ENCODE measurements at regions not wholly inside any gene's neighbourhood (a gene's known extent, or its start where the extent isn't known, plus 50 kb on each side); places are given as distances from the start of the nearest gene placed in this dataset.

DNA sequence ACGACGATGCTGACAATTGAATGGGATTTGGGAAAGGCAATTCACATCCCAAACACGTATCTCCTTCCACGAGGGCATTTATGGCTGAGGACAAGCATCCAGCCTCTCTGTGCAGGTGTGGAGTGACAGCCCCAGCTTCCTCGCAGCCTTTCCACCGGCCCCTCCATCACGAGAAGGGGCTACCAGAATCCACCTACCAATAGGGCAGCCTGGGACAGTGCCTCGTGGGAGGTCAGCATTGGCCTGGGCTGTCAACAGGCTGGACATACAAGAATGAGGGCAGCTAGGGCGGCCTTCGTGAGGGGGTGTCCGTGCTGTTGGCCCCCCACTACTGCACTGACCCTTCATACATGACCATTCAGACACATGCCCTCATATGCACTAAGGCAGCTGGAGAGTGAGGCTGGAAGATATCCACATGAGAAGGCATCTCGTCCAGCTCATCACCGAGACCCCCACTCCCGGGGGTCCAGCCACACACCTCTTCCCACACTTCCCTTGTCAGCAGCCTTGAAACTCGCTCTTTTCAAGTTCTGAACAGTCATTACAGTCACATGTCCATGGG lies 81.0 kb upstream of the ADRA2C start:
- no peak for DNase-seq (ENCODE audit: low spot score)

DNA sequence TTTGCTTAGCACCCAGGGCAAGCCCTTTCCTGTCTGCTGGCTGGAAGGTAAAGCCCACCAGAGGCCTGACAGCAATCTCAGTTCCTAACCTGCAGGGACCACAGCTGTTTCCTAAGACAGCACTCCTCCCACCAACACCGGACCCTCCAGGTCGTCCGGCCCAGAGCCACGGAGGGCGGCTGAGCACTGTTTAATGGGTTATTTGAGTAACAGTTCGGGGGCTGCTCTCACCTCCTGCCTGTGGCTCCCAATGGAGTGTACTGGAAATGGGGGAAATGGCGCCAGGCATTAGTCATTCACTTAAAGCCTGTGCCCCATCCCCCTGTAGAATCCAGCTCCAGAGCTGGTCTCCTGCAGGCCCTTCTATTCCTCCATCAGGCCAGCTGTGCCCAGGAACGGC lies 81.6 kb upstream of the ADRA2C start:
- DNase-seq (ENCODE audit: low spot score) = no peak

DNA sequence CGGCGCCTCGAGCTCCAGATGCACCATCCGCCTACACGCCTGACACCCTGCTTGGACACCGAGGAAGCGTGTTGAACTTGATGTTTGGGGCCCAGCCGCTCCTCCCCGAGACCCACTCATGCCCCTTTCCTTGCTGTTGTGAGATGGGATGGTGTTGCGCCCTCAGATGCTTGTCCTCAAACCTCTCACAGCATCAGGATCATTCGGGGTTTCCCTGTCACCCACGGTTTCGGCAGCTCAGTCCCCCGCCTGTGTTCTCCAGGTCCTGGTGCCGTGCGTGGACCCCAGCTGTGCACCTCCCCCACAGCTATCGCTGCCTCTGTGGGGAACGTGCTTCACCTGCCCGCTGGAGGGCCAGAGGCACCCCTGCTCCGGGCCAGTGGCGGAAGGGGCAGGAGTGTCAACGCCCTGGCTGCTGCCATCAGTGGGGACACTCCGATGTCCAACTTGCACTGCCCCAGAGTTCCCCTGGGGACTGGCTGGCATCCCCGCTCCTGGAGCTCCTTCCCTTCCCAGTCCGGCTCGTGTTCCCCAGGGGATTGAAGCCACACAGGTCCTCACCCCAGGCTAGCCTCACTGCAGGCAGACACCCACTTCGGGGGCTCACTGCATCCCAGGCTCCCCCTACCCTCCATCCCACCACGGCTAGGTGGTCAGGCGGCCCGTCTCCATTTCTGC lies 82.3 kb upstream of the ADRA2C start:
- no peak for DNase-seq (ENCODE audit: low spot score)

DNA sequence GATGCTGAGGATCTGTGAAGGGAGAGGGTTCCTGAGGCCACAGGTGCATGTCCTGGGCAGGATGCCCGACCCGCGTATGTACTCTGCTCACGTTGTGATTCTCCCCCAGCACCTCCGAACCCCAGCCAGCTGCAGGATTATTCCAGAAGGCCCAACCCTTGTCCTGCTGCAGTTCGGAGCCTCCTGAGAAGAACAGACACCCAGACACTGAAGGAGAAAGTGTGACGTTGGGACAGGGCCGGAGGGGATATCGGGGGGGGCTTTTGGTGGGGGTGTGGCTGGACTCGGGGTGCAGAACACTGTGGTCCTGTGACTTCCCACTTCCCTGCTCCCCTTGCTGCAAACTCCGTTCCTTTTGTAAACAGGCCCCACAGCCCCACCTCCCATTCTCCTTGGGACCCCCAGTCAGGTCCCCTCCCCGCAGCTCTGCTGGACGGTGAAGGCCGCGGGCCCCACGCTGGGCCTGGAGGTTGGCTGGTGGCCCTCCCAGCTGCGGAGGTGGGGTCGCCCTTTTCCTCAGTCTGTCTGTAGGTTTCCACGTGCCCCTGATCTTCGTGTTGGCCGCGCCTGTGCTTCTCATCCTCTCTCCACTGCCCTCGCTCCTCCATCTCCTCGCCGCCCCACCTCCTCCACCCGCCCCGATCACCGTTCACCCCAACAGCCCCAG lies 83.0 kb upstream of the ADRA2C start:
- DNase-seq (ENCODE audit: low spot score) = no peak

DNA sequence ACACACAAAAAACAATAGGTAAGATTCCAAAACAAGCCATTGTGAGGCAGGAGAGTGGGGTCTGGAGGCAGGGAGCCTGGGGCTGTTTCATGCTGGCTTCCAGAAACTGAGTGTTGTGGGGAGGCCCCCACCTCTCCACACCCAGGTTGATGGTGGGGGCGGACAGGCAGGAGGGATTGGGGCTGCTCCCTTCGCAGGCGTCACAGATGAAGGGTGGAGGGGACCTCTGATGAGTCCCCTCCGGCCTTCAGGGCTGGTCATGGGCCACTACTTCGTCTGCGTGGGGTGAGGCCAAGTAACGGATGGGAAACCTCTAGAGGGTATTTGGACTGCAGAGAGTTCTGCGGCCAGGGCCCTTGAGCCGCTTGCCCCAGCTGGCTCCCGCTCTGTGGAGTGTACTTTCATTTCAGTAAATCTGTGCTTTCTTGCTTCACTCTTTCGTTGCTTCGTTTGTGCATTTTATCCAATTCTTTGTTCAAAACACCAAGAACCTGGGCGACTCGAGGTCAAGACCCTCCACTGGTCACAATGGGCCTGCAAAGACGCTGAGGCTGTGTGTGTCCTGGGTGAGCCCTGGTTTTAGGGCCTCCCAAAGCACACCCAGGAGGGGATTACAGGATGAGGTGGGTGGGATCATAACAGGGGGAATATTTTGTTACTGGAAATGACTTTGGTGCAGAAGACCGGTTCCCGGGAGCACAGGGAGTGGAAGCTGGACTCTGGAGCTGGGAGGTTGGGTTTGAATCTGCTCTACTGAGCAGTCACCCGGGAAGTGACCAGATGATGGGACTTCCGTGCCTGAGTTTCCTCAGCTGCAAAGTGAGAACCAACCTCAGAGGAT lies 83.7 kb upstream of the ADRA2C start:
- no peak for DNase-seq (ENCODE audit: low spot score)

DNA sequence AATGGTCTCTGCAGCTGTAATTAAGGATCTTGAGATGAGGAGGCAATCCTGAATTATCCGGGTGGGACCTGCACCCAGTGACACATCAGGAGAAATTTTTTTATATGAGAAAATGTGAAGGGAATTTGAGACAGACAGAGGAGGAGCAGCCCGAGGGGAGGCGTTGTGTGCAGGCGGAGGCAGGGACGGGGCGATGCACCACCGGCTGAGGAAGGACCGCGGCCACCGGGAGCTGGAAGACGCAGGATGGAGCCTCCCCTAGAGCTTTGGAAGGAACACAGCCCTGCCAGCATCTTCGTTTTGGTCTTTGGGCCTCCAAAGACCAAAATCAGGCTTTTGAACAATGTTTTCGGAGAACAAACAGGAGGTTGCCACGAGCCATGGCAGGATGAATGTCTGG lies 85.0 kb upstream of the ADRA2C start:
- no peak for DNase-seq (ENCODE audit: low spot score)

DNA sequence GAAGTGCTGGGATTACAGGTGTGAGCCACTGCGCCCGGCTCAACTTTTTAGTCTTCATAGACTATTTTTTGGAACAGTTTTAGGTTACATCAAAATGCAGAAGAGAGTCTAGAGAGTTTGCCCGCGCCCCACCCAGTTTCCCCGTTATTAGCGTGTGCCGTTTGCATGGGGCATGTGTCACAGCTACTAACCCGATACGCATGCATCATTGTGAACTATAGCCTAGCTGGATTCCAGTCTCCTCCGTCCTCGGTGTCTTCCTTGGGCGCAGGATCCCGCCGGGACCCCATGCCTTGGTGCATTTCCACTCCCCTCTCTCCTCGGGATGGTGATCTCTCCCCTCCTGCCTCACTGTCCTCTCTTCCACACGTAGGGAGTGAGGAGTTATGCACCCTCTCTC lies 85.5 kb upstream of the ADRA2C start:
- DNase-seq (ENCODE audit: low spot score) = no peak

DNA sequence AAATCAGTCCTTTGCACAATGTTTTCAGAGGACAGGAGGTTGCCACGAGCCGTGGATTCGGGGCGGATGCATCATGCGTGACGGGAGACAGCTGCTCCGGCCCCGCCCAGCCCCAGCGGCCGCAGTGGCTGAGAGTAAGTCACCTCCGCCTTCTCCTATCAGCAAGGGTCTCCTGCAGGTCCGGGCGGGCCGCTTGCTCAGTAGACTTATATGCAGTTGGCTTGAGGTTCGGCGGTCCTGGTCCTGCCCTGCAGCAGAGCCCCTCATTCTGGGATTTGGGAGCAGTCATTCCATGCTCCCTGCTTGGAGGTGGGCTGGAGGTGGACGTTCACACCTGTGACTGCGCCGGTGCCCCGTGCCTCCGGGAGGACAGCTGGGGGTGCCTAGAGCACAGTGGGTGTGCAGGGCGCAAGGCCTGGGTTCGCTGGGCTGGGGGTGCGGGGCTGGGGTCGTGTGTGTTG lies 86.3 kb upstream of the ADRA2C start:
- no peak for DNase-seq (ENCODE audit: low spot score)

DNA sequence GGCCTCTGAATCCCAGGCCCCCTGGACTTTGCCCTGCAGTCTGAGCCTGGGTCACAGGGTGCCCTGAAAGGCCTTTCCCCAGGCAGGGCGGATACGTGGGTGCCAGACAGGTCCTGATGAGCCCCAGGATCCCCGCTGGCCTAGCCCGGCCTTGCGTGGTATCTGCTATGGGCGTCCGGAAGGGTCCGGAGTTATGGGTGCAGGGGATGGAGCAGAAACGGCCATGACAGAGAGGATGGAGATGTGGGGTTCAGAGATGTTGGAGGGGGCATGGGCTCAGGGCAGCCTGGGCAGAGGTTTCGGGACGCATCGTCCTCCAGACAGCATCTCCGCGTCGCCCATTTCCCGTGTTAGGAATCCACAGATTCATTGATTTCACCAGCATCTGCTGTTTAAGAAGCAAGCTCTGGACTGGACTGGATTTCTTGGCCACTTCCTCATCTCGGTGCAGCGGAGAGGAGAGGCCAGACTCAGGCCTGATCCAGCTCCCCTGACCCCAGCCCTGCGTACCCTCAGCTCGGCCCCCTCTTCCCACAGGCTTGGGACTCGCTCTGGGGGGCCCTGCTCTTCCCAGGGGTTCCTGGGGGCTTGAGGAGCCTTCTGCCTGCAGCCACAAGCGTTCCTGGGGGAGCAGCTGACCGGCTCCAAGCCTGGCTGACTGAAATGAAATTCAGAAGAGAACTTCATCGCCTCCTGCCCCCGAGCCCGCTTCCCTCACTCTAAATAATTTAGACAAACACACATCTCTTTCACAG lies 86.9 kb upstream of the ADRA2C start:
- no peak for DNase-seq (ENCODE audit: low spot score)

DNA sequence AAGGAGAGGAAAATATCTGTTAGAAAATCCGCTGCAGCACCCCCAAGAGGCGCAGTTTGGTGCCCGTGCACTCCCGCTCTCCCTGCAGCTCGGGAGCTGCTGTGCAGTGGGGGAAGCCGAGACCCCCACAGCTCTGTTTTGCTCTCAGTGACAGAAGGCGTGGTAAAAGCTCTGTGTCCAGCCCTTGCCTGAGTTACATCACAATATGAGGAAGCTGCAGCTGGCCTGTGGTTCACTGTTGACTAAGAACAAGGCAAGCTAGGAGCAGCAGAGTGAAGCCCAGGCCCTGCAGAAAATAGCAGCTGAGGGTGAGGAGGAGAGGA lies 88.5 kb upstream of the ADRA2C start:
- no peak for DNase-seq (ENCODE audit: low spot score)

DNA sequence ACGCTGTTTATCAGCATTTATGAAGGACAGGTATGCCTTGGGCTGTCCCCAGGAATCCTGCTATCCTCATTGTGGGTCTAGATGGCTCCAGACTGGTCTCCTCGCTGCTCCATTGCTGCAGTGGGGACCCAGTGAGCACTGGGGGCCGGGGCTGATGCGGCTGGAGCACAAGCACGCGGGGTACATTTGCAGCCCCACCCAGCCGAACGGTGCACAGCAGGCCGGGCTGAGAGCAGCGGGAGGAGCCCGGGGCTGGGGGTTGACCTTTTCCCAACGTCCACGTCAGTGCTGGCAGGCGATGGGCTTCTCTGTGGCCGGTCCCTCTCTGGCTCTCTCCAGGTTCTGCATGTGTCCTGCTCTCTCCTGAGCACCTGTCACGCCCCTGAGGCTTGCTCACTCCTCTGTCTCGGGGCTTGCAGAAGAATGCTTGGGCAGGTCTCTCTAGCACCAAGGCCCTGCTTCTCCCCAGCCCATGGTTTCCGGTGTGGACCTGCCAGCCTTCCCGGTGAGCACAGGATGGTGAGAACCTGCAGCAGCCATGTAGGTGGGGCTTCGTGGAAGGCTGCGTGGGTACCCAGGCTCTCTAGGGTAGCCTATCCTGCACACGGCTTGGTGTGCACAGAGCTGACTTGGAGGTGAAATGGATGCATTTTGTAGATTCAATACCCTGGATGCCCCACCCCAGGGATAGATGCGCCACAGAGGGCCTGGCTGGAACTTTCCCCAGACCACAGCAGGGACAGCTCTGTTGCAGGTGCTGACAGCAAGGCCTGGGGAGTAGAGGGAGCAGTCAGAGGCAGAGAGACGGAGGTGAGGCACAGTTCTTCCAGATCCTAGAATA lies 89.1 kb upstream of the ADRA2C start:
- no peak for DNase-seq (ENCODE audit: low spot score)

DNA sequence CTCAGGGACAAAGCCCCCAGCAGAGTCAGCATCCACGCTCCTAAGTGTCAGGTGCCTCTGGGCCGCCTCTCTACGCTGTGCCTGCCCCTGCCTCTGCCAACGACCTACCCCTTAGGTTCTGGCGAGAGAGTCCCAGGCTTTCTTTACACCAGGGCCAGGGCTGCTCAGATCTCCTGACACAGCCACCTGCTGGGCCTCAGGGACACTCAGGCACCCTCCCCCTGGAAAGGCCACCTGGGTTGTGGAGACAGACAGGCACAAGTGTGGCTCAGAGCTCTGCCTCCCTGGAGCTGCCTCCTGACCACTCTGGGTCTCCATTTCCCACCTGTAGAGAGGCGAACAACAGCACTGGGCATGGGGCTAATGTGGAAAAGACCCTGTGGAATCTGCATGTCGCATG lies 90.0 kb upstream of the ADRA2C start:
- no peak for DNase-seq (ENCODE audit: low spot score)

DNA sequence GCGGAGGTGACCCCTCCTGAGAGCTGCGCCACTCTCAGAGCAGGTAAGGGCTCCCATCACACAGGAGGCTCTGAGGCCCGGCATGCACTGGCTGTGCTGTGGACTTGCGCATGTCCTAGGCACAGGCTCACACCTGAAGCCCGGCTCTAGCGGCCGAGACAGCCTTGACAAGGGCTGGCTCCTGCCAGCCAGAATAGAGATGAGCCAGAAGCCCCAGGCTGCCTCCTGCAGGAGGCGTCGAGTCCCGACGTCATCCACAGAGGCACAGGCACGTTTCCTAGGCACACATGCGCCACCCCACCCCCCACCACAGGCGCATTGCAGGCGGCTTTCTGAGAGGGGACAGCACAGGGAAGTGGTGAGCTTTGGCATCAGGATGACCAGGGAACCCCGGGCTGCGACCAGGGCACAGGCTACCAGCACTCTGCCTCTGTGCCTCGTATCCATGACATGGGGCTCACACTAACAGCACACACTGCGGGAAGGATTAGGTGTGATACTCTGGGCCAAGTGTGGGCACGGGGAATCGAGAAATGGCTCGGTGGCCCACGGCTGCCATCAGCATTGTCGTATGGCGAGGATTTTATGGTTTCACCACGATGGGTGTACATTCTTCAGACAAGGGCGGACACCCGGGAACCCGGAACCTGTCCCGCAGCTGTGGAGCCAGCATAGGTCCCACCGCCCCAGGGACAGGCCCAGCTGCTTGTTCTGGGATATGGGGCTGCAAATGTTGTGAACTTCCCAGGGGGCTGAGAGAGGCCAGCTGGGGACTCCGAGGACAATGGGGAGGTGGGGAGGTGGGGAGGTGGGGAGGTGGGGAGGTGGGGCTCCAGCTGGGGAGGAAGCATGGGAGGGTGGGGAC lies 90.7 kb upstream of the ADRA2C start:
- DNase-seq (ENCODE audit: low spot score) = no peak

DNA sequence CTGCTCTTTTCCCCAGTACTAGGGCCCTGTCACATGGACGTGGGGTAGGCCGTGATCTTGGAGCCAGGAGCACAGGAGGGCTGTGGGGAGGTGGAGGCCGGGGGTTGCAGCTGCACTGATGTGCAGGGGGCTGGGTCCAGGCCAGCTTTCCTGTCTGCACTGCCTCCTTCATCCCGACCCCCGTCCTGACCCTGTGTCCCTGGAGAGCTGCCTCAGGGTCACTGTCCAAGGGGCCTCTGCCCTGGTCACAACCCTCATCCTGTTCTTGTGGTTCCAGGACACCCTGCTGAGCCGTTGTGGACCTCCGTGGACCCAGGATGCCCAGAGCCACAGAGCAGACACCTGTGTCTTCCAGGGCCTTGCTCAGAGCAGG lies 91.7 kb upstream of the ADRA2C start:
- DNase-seq (ENCODE audit: low spot score) = no peak

DNA sequence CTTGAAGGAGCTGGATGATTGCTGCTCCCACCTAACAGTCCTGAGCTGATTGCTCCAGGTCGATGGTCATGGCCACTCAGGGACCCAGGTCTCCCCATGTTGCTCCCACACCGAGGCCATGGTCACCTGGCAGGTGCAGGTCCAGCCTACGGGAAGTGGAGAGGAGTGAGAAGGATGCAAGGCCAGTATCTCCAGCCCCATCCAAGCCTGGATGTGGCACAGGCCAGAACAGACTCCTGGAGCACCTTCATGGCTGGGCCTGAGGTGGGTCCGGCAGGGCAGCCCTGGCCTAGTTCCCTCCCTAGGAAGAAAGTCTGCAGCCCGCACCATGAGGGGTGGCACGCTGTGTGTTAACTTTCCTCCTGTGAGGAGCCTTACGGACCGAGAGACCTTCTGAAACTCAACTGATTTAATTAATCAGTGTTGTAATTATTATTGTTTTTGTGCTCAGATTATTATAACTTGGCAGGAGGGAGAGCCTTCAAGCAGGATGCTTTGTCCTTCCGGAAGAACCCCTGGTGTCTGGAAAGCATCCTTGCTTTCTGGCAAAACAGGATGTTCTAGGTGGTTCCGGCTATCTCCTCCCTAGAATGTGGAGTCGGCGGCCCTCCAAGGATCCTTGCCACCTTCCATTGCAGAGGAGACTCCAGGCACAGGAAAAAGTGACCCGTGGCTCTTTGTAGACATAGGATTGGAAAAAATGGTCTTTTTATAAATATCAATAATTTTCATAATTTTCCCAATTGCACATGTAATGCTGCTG lies 92.3 kb upstream of the ADRA2C start:
- no peak for DNase-seq (ENCODE audit: low spot score)

DNA sequence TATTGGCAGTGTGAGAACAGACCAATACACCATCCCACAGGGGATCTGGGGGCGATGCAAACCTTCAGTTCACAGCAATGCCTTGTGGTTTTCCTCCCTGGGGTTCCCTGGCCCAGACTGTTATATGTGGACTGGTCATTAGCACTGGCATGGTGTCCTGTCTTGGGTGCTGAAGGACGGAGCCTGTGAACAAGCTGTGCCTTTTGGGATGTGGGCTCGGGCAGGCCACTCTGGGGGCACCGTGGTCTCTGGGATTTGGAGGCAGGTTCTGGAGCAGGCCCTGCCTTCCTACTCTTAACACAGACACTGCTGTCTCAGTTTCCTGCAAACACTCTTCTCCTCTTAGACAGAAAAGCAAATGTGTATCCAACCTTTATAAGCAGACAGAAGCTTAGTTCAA lies 93.0 kb upstream of the ADRA2C start:
- no peak for DNase-seq (ENCODE audit: low spot score)

DNA sequence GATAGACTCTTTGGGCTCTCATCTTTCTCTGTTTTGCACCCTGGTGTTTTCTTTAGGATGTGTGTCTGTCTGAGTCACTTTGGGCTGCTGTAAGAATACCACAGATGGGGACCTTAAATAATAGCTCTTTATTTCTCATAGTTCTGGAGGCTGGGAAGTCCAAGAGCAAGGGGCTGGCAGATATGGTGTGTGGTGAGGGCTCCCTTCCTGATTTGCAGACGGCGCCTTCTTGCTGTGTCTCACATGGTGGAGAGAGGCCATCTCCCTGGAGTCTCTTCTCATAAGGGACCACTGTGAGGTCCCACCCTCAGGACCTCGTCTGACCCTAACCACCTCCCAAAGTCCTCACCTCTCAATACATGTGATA lies 93.7 kb upstream of the ADRA2C start:
- DNase-seq (ENCODE audit: low spot score) = no peak

DNA sequence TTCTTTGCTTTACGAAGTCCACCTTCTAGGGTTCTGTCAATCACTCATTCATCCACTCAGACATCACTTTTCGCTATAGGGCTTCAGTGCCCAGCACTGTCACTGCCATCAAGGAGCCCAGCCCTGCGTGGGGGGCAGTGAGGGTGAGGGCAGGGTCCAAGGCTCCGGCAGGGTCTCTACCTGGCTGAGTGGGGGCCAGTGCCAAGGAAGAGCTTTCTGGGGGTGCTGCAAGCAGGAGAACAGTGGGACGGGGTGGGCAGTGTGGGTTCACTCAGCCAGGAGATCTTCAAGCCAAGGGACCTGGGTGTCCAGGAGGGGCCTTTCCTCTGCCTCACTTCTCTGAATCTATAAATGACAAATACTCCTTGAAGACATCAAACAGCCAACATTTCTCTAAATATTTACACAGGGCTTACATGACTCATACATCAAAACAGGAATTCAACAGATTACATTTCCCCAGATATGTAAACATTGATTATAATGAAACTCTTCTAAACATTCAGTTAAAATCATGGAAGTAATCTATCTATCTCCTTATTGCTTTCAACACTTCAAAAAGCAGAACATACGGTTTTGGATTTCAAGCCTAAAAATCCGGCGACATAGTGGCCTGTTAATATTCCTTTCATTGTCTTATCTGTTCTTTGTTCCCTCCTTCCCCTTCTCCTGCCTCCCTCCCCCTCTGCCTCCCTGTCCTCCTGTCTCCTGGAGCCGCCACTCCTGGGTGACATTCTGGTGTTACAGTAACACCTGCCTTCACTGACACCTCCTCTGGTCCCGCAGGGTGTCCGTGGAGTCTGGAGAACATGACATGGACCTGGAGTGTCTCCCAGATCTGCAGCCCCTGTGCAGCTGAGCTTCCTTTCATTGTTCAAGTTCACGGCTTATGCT lies 94.4 kb upstream of the ADRA2C start:
- no peak for DNase-seq (ENCODE audit: low spot score)

All from umbilical cord (tissue), 1 donor.